Thyroid gland (tissue), 4 donors: ENCODE measurements at regions not wholly inside any gene's neighbourhood (a gene's known extent, or its start where the extent isn't known, plus 50 kb on each side); places are given as distances from the start of the nearest gene placed in this dataset.

Experiments
- DNase-seq, 2 donors: peaks; one replicate each; pipeline ENCODE4 v3.0.0-alpha.2; 2019
- H3K27ac ChIP-seq, 3 donors: fragments of 200-600 bp; sonication (generic); 1 replicate in 2 of 3; 2 replicates in 1 of 3; pipeline ENCODE4 v1.5.1; 2016 to 2019; ENCODE audit warnings: mild to moderate bottlenecking in 1 of 3, moderate library complexity in 1 of 3
- H3K27me3 ChIP-seq: fragments of 200-600 bp; sonication (generic); one replicate; pipeline ENCODE4 v1.5.1; 2019
- H3K36me3 ChIP-seq, 2 donors: fragments of 200-600 bp; sonication (generic); one replicate each; pipeline ENCODE4 v1.5.1; 2016 to 2019
- H3K4me1 ChIP-seq, 2 donors: fragments of 200-600 bp; sonication (generic); one replicate each; pipeline ENCODE4 v1.5.1; 2017 to 2019
- H3K4me3 ChIP-seq, 3 donors: fragments of 200-600 bp; sonication (generic); replicated peaks in 1 of 3; 1 replicate in 2 of 3; 2 replicates in 1 of 3; pipeline ENCODE4 v1.5.1; 2016; ENCODE audit warnings: mild to moderate bottlenecking in 1 of 3
- H3K9me3 ChIP-seq: fragments of 200-600 bp; sonication (generic); one replicate; pipeline ENCODE4 v1.5.1; 2017
- CTCF ChIP-seq, 6 experiments: fragments of 200-600 bp in 3 of 6; fragments of 450-650 bp in 3 of 6; sonication (generic) in 3 of 6; IDR thresholded peaks; one replicate each; pipeline ENCODE4 v1.5.1; 2016 to 2019; ENCODE audit warnings: antibody characterized with exemption in 6 of 6, mild to moderate bottlenecking in 2 of 6, inconsistent platforms in 1 of 6, moderate library complexity in 1 of 6
- POLR2A ChIP-seq, 2 donors: fragments of 450-650 bp; IDR thresholded peaks; one replicate each; pipeline ENCODE4 v1.6.1; 2017; ENCODE audit warnings: antibody characterized with exemption in 2 of 2, mild to moderate bottlenecking in 2 of 2, moderate library complexity in 1 of 2
- WGBS, 2 donors: methylation state at CpG; one replicate each; pipeline ENCODE4 v1.1.5; 2017; 5-methylcytosine and 5-hydroxymethylcytosine counted together
- intact Hi-C: fragments of 100-400 bp; cut with DNase I; formaldehyde crosslinking; loops from one replicate; pipeline ENCODE4 v1.15.1; 2023

GRCh38 chr2:60614319-60614718 lies 60.9 kb upstream of the BCL11A start:
- Histone ChIP-seq H3K4me3 (no peak overlapping the region), H3K27ac (no peak overlapping the region), H3K9me3 (no peaks in the 10 kb centered on the region), H3K36me3 (no peaks in the 10 kb centered on the region), H3K4me1 (no peaks in the 10 kb centered on the region), H3K27me3 (no peaks in the 10 kb centered on the region)
- no peak for DNase-seq
- intact Hi-C loops: no loop called here
- TF ChIP-seq CTCF (IDR thresholded peaks at IDR 0.05): no peak
- no peak for TF ChIP-seq POLR2A (IDR thresholded peaks at IDR 0.05)
- 85 to 89% methylated on average over 6 of the region's 6 CpGs for WGBS, 2 donors

GRCh38 chr2:60621688-60622429 lies 68.4 kb upstream of the BCL11A start:
- Histone ChIP-seq H3K27ac (no peak overlapping the region), H3K27me3 (no peaks in the 10 kb centered on the region), H3K4me1 (no peaks in the 10 kb centered on the region), H3K36me3 (no peaks in the 10 kb centered on the region), H3K4me3 (no peak overlapping the region), H3K9me3 (no peaks in the 10 kb centered on the region)
- DNase-seq: no peak
- intact Hi-C loops: no loop called here
- no peak for TF ChIP-seq CTCF (IDR thresholded peaks at IDR 0.05)
- TF ChIP-seq POLR2A (IDR thresholded peaks at IDR 0.05): no peak
- 87 to 92% methylated on average over 7 of the region's 7 CpGs for WGBS, 2 donors

- H3K9me3 ChIP-seq: no peaks in the 10 kb centered on the region
- no peak overlapping the region for H3K4me3 ChIP-seq
- intact Hi-C loops: no loop called here
- 79 to 82% methylated on average over 2 of the region's 2 CpGs for WGBS, 2 donors
- H3K27me3 ChIP-seq: no peaks in the 10 kb centered on the region
- TF ChIP-seq CTCF (IDR thresholded peaks at IDR 0.05) (no peak), POLR2A (IDR thresholded peaks at IDR 0.05) (no peak)
- DNase-seq: no peak
- no peak overlapping the region for H3K27ac ChIP-seq
- H3K36me3 ChIP-seq: no peaks in the 10 kb centered on the region
- no peaks in the 10 kb centered on the region for H3K4me1 ChIP-seq
These were observed 69.6 kb upstream of the BCL11A start for GRCh38 chr2:60623040-60623439.

- Histone ChIP-seq H3K4me1 (no peaks in the 10 kb centered on the region), H3K4me3 (no peak overlapping the region), H3K36me3 (no peaks in the 10 kb centered on the region), H3K9me3 (no peaks in the 10 kb centered on the region), H3K27ac (no peak overlapping the region), H3K27me3 (no peaks in the 10 kb centered on the region)
- TF ChIP-seq POLR2A (IDR thresholded peaks at IDR 0.05) (no peak), CTCF (IDR thresholded peaks at IDR 0.05) (no peak)
- WGBS, 2 donors: 40 to 52% methylated on average over 3 of the region's 3 CpGs
- intact Hi-C loops: no loop called here
- DNase-seq: no peak
These were observed 74.0 kb upstream of the BCL11A start for GRCh38 chr2:60627412-60627811.

GRCh38 chr2:60628026-60628425 lies 74.6 kb upstream of the BCL11A start:
- 85 to 86% methylated on average over 4 of the region's 4 CpGs for WGBS, 2 donors
- no peaks in the 10 kb centered on the region for H3K36me3 ChIP-seq

More at GRCh38 chr2:60628026-60628425, 74.6 kb upstream of the BCL11A start:
- no peaks in the 10 kb centered on the region for H3K4me1 ChIP-seq
- no peak overlapping the region for H3K4me3 ChIP-seq
- intact Hi-C loops: no loop called here
- DNase-seq: no peak
- no peaks in the 10 kb centered on the region for H3K27me3 ChIP-seq
- H3K27ac ChIP-seq: no peak overlapping the region
- TF ChIP-seq POLR2A (IDR thresholded peaks at IDR 0.05) (no peak), CTCF (IDR thresholded peaks at IDR 0.05) (no peak)
- no peaks in the 10 kb centered on the region for H3K9me3 ChIP-seq
